A673 (cell line): ENCODE measurements at regions not wholly inside any gene's neighbourhood (a gene's known extent, or its start where the extent isn't known, plus 50 kb on each side); places are given as distances from the start of the nearest gene placed in this dataset.

Experiments used
- EZH2 ChIP-seq: fragments of 200-600 bp; sonication (generic); IDR thresholded peaks from 2 replicates; pipeline ENCODE4 v1.6.1; 2017; ENCODE audit warnings: borderline replicate concordance, low read depth, mild to moderate bottlenecking, mixed read lengths, antibody characterized with exemption, low read length; ENCODE audit not compliant: poor library complexity, severe bottlenecking
- TF ChIP-seq, protein P1 (sequence below): fragments of 300-800, 200-600 bp; sonication (generic); conservative IDR thresholded peaks from 2 replicates; pipeline ENCODE4 v1.5.1; 2017; ENCODE audit warnings: low read depth, mild to moderate bottlenecking, antibody characterized with exemption, low read length, moderate library complexity, mixed read lengths

DNA sequence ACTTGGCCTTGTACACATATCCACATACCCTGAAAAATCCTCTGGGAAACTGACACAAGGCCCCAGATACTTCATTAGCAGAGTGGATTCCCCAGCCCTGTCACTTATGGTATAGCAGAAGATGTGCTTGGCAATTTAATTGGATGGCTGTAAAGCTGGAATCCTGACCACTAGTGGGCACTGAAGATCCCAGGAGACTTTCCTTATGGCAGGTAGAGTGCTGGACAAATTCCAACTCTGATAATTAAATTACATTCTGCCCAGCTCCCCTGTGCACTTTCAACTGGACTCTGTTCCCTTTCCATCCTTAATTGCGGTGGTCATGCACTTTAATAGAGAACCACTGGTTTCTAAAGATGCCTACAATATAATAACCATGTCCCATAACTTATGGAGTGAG lies 119.8 kb downstream of the DCK start:
- TF ChIP-seq, protein P1, sequence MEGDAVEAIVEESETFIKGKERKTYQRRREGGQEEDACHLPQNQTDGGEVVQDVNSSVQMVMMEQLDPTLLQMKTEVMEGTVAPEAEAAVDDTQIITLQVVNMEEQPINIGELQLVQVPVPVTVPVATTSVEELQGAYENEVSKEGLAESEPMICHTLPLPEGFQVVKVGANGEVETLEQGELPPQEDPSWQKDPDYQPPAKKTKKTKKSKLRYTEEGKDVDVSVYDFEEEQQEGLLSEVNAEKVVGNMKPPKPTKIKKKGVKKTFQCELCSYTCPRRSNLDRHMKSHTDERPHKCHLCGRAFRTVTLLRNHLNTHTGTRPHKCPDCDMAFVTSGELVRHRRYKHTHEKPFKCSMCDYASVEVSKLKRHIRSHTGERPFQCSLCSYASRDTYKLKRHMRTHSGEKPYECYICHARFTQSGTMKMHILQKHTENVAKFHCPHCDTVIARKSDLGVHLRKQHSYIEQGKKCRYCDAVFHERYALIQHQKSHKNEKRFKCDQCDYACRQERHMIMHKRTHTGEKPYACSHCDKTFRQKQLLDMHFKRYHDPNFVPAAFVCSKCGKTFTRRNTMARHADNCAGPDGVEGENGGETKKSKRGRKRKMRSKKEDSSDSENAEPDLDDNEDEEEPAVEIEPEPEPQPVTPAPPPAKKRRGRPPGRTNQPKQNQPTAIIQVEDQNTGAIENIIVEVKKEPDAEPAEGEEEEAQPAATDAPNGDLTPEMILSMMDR = peak; percentile 23; the same call in 1 of the 2 replicates
- TF ChIP-seq EZH2 = no peak
